ENCODE measurements at regions not wholly inside any gene's neighbourhood (a gene's known extent, or its start where the extent isn't known, plus 50 kb on each side); places are given as distances from the start of the nearest gene placed in this dataset.

DNA sequence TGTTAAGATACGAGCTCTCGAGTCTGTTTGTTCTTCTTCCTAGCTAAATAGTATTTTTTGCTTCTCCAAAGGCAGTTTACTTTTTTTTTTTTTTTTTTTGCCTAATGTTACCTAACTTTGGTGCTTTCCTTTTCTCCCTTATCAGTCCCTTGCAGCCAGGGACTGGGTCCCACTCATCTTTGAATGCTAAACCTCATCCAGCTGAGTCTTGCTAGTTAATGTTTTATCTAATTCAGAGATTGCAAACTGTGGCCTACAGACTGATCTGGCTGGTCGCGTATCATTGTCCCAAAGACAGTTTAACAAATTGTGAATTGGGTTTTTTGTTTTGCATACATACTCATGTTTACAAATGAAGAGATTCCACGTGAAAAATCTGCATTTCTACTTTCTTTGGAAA lies 95.7 kb upstream of the EFNA5 start:
- no peak for DNase-seq
- Histone ChIP-seq H3K4me1 (ENCODE audit: control insufficient read depth in 1 of 2, insufficient read depth in 2 of 2, low read length in 2 of 2) (no peaks in the 10 kb centered on the region), H3K79me2 (ENCODE audit: insufficient read depth, low read length) (no peaks in the 10 kb centered on the region), H3K36me3 (replicated peaks in 1 of 2; ENCODE audit: control insufficient read depth in 1 of 2, insufficient read depth in 2 of 2, low read length in 2 of 2) (no peaks in the 10 kb centered on the region), H4K20me1 (ENCODE audit: insufficient read depth, low read length) (no peaks in the 10 kb centered on the region), H3K27me3 (ENCODE audit: control insufficient read depth in 2 of 2, insufficient read depth in 2 of 2, low read length in 2 of 2) (no peaks in the 10 kb centered on the region), H3K9ac (ENCODE audit: insufficient read depth, low read length, poor library complexity, severe bottlenecking) (no peak overlapping the region), H2AFZ (ENCODE audit: insufficient read depth, low read depth, low read length, poor library complexity, severe bottlenecking) (no peak overlapping the region), H3K27ac (ENCODE audit: low read depth in 1 of 2, low read length in 2 of 2) (no peak overlapping the region), H3K4me3 (replicated peaks in 1 of 3; ENCODE audit: low read depth in 2 of 3, low read length in 3 of 3) (no peak overlapping the region), H3K4me2 (replicated peaks; ENCODE audit: extremely low read depth, low read length, poor library complexity, severe bottlenecking) (no peak overlapping the region), H3K9me3 (replicated peaks in 1 of 2; ENCODE audit: control insufficient read depth in 1 of 2, insufficient read depth in 1 of 2, low read length in 2 of 2) (no peaks in the 10 kb centered on the region)
- TF ChIP-seq, protein P1, sequence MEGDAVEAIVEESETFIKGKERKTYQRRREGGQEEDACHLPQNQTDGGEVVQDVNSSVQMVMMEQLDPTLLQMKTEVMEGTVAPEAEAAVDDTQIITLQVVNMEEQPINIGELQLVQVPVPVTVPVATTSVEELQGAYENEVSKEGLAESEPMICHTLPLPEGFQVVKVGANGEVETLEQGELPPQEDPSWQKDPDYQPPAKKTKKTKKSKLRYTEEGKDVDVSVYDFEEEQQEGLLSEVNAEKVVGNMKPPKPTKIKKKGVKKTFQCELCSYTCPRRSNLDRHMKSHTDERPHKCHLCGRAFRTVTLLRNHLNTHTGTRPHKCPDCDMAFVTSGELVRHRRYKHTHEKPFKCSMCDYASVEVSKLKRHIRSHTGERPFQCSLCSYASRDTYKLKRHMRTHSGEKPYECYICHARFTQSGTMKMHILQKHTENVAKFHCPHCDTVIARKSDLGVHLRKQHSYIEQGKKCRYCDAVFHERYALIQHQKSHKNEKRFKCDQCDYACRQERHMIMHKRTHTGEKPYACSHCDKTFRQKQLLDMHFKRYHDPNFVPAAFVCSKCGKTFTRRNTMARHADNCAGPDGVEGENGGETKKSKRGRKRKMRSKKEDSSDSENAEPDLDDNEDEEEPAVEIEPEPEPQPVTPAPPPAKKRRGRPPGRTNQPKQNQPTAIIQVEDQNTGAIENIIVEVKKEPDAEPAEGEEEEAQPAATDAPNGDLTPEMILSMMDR (IDR thresholded peaks at IDR 0.05): no peak
- Mint-ChIP-seq H3K36me3 (no peaks in the 10 kb centered on the region), H3K27ac (no peak overlapping the region), H3K9me3 (peaks cover 0 to 3% (median 0%) of the 10 kb centered on the region in 7 donors), H3K4me3 (no peak overlapping the region), H3K27me3 (ENCODE audit: low read depth in 3 of 3) (no peaks in the 10 kb centered on the region), H3K4me1 (no peaks in the 10 kb centered on the region)
- WGBS (ENCODE audit: insufficient coverage): 93% methylated on average over 3 of the region's 5 CpGs
- intact Hi-C loops (cut with micrococcal nuclease): no loop called here

DNA sequence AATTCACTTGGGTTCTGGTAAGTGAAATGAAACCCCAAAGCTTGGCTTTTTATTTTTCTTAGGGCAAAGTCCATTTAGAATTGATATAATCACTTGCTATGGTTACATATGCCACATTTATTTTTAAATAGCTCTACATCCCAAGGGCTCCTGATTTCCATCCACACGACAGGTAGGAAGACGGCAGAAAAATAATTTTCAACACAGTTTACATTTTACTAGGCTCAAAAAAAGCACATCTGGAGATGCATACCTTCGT lies 95.0 kb upstream of the EFNA5 start:
- H3K36me3 Mint-ChIP-seq: no peaks in the 10 kb centered on the region
- Histone ChIP-seq H3K27ac (ENCODE audit: low read depth in 1 of 2, low read length in 2 of 2) (no peak overlapping the region), H2AFZ (ENCODE audit: insufficient read depth, low read depth, low read length, poor library complexity, severe bottlenecking) (no peak overlapping the region), H3K4me1 (ENCODE audit: control insufficient read depth in 1 of 2, insufficient read depth in 2 of 2, low read length in 2 of 2) (no peaks in the 10 kb centered on the region), H3K9ac (ENCODE audit: insufficient read depth, low read length, poor library complexity, severe bottlenecking) (no peak overlapping the region), H3K9me3 (replicated peaks in 1 of 2; ENCODE audit: control insufficient read depth in 1 of 2, insufficient read depth in 1 of 2, low read length in 2 of 2) (no peaks in the 10 kb centered on the region), H3K27me3 (ENCODE audit: control insufficient read depth in 2 of 2, insufficient read depth in 2 of 2, low read length in 2 of 2) (no peaks in the 10 kb centered on the region), H3K4me3 (replicated peaks in 1 of 3; ENCODE audit: low read depth in 2 of 3, low read length in 3 of 3) (no peak overlapping the region), H3K4me2 (replicated peaks; ENCODE audit: extremely low read depth, low read length, poor library complexity, severe bottlenecking) (no peak overlapping the region), H3K36me3 (replicated peaks in 1 of 2; ENCODE audit: control insufficient read depth in 1 of 2, insufficient read depth in 2 of 2, low read length in 2 of 2) (no peaks in the 10 kb centered on the region), H3K79me2 (ENCODE audit: insufficient read depth, low read length) (no peaks in the 10 kb centered on the region), H4K20me1 (ENCODE audit: insufficient read depth, low read length) (no peaks in the 10 kb centered on the region)
- intact Hi-C loops (cut with micrococcal nuclease): no loop called here
- WGBS (ENCODE audit: insufficient coverage): 57% methylated on average over 1 of the region's 3 CpGs
- no peak overlapping the region for H3K4me3 Mint-ChIP-seq
- no peaks in the 10 kb centered on the region for H3K27me3 Mint-ChIP-seq (ENCODE audit: low read depth in 3 of 3)
- no peak for DNase-seq
- H3K4me1 Mint-ChIP-seq: no peaks in the 10 kb centered on the region
- TF ChIP-seq, protein P1 (IDR thresholded peaks at IDR 0.05): no peak
- H3K9me3 Mint-ChIP-seq: peaks cover 0 to 3% (median 0%) of the 10 kb centered on the region in 7 donors
- H3K27ac Mint-ChIP-seq: no peak overlapping the region

All from CD14-positive monocyte (primary cell).